GM23338 (cell line): ENCODE measurements at regions not wholly inside any gene's neighbourhood (a gene's known extent, or its start where the extent isn't known, plus 50 kb on each side); places are given as distances from the start of the nearest gene placed in this dataset.
"Not testable (repeated sequence)": the region's sequence is repeated elsewhere in the genome, so short reads cannot be mapped to it uniquely, and the experiment has no call there.

ENCODE experiments used
- EZH2 ChIP-seq: fragments of 200-600 bp; sonication (generic); IDR thresholded peaks from one replicate; pipeline ENCODE4 v1.8.0; 2017; ENCODE audit warnings: antibody characterized with exemption, mild to moderate bottlenecking, low read depth; ENCODE audit not compliant: unreplicated experiment
- EZH2phosphoT487 ChIP-seq: fragments of 200-600 bp; sonication (generic); IDR thresholded peaks from one replicate; pipeline ENCODE4 v1.8.1; 2018; ENCODE audit warnings: antibody characterized with exemption; ENCODE audit not compliant: unreplicated experiment
- JUNB ChIP-seq: IDR thresholded peaks from one replicate; pipeline ENCODE4 v1.6.1; 2016; ENCODE audit warnings: antibody characterized with exemption; ENCODE audit not compliant: unreplicated experiment
- POLR2AphosphoS5 ChIP-seq: IDR thresholded peaks from 2 replicates; pipeline ENCODE4 v1.6.1; 2016; ENCODE audit warnings: antibody characterized with exemption, low read depth
- TF ChIP-seq, protein P1 (sequence below), 2 experiments: fragments of 200-600 bp in 1 of 2; sonication (generic) in 1 of 2; conservative IDR thresholded peaks; 2 replicates each; pipeline versions ENCODE4 v1.5.1 to v1.6.1; 2016 to 2017; ENCODE audit warnings: antibody characterized with exemption in 2 of 2, low read depth in 2 of 2, mild to moderate bottlenecking in 2 of 2, moderate library complexity in 1 of 2
- TF ChIP-seq, protein P2 (sequence below): IDR thresholded peaks from one replicate; pipeline ENCODE4 v1.6.1; 2018; ENCODE audit warnings: antibody characterized with exemption; ENCODE audit not compliant: unreplicated experiment

DNA sequence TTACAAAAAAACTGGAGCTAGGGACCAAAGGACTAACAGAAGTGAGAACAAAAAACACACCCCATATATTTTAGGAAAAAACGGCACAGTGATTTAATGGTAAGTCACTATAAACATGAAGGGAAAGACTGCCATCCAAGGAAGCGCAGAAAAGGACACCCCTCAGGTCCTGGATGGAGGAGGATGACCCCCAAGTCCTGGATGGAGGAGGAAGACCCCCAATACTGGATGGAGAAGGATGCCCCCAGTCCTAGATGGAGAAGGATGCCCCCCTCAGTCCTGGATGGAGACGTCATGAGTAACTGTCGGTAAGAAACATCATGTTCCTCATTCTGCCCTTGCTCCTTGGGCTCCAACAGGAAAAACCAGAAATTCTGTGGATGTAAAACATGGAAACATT is 89.9 kb downstream of the POTEG start:
- TF ChIP-seq, protein P1, sequence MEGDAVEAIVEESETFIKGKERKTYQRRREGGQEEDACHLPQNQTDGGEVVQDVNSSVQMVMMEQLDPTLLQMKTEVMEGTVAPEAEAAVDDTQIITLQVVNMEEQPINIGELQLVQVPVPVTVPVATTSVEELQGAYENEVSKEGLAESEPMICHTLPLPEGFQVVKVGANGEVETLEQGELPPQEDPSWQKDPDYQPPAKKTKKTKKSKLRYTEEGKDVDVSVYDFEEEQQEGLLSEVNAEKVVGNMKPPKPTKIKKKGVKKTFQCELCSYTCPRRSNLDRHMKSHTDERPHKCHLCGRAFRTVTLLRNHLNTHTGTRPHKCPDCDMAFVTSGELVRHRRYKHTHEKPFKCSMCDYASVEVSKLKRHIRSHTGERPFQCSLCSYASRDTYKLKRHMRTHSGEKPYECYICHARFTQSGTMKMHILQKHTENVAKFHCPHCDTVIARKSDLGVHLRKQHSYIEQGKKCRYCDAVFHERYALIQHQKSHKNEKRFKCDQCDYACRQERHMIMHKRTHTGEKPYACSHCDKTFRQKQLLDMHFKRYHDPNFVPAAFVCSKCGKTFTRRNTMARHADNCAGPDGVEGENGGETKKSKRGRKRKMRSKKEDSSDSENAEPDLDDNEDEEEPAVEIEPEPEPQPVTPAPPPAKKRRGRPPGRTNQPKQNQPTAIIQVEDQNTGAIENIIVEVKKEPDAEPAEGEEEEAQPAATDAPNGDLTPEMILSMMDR (conservative IDR thresholded peaks at IDR 0.05; ENCODE audit: low read depth in 2 of 2), result not testable (repeated sequence)
- TF ChIP-seq EZH2, EZH2phosphoT487, POLR2AphosphoS5, JUNB: not testable (repeated sequence)
- TF ChIP-seq, protein P2, sequence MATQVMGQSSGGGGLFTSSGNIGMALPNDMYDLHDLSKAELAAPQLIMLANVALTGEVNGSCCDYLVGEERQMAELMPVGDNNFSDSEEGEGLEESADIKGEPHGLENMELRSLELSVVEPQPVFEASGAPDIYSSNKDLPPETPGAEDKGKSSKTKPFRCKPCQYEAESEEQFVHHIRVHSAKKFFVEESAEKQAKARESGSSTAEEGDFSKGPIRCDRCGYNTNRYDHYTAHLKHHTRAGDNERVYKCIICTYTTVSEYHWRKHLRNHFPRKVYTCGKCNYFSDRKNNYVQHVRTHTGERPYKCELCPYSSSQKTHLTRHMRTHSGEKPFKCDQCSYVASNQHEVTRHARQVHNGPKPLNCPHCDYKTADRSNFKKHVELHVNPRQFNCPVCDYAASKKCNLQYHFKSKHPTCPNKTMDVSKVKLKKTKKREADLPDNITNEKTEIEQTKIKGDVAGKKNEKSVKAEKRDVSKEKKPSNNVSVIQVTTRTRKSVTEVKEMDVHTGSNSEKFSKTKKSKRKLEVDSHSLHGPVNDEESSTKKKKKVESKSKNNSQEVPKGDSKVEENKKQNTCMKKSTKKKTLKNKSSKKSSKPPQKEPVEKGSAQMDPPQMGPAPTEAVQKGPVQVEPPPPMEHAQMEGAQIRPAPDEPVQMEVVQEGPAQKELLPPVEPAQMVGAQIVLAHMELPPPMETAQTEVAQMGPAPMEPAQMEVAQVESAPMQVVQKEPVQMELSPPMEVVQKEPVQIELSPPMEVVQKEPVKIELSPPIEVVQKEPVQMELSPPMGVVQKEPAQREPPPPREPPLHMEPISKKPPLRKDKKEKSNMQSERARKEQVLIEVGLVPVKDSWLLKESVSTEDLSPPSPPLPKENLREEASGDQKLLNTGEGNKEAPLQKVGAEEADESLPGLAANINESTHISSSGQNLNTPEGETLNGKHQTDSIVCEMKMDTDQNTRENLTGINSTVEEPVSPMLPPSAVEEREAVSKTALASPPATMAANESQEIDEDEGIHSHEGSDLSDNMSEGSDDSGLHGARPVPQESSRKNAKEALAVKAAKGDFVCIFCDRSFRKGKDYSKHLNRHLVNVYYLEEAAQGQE, result not testable (repeated sequence)
